Nephron (organoid): ENCODE measurements at regions not wholly inside any gene's neighbourhood (a gene's known extent, or its start where the extent isn't known, plus 50 kb on each side); places are given as distances from the start of the nearest gene placed in this dataset.

Source experiments
- H3K27ac Mint-ChIP-seq, 3 experiments: 2 replicates each; pipeline ENCODE4 v1.8.0; 2020; ENCODE audit warnings: mixed read lengths in 3 of 3, mild to moderate bottlenecking in 2 of 3, moderate library complexity in 1 of 3
- H3K27me3 Mint-ChIP-seq: 2 replicates; pipeline ENCODE4 v1.8.0; 2021; ENCODE audit warnings: low read depth, mild to moderate bottlenecking, moderate library complexity, mixed read lengths
- H3K36me3 Mint-ChIP-seq: 2 replicates; pipeline ENCODE4 v1.8.0; 2020; ENCODE audit warnings: low read depth, mixed read lengths
- H3K4me1 Mint-ChIP-seq: 2 replicates; pipeline ENCODE4 v1.8.0; 2020; ENCODE audit warnings: mixed read lengths
- H3K4me3 Mint-ChIP-seq, 3 experiments: 2 replicates each; pipeline ENCODE4 v1.8.0; 2020; ENCODE audit warnings: mild to moderate bottlenecking in 3 of 3, mixed read lengths in 3 of 3, moderate library complexity in 2 of 3
- H3K9me3 Mint-ChIP-seq: 2 replicates; pipeline ENCODE4 v1.8.0; 2020; ENCODE audit warnings: mixed read lengths
- CTCF ChIP-seq, 3 experiments: fragments of 200-600 bp; sonication (generic); IDR thresholded peaks; one replicate each; pipeline ENCODE4 v1.5.0; 2021; ENCODE audit warnings: antibody characterized with exemption in 3 of 3; ENCODE audit not compliant: unreplicated experiment in 3 of 3

GRCh38 chr20:60256811-60257210 is 298.6 kb downstream of the CDH26 start:
- Mint-ChIP-seq H3K27ac (no peak overlapping the region), H3K27me3 (peaks cover 57% of the 10 kb centered on the region), H3K4me1 (peaks cover 8% of the 10 kb centered on the region), H3K4me3 (no peak overlapping the region), H3K9me3 (no peaks in the 10 kb centered on the region), H3K36me3 (no peaks in the 10 kb centered on the region)
- no peak for TF ChIP-seq CTCF (IDR thresholded peaks at IDR 0.05; ENCODE audit: unreplicated experiment in 3 of 3)

GRCh38 chr20:60257671-60258070 is 299.4 kb downstream of the CDH26 start:
- no peak overlapping the region for H3K27ac Mint-ChIP-seq
- peaks cover 8% of the 10 kb centered on the region for H3K4me1 Mint-ChIP-seq
- TF ChIP-seq CTCF (IDR thresholded peaks at IDR 0.05; ENCODE audit: unreplicated experiment in 3 of 3), result no peak
- H3K36me3 Mint-ChIP-seq, result no peaks in the 10 kb centered on the region
- H3K27me3 Mint-ChIP-seq, result peaks cover 57% of the 10 kb centered on the region
- no peak overlapping the region for H3K4me3 Mint-ChIP-seq
- H3K9me3 Mint-ChIP-seq, result no peaks in the 10 kb centered on the region

- H3K27ac Mint-ChIP-seq, result no peak overlapping the region
- H3K9me3 Mint-ChIP-seq, result no peaks in the 10 kb centered on the region
- H3K27me3 Mint-ChIP-seq, result peaks cover 57% of the 10 kb centered on the region
- no peak overlapping the region for H3K4me3 Mint-ChIP-seq
- no peak for TF ChIP-seq CTCF (IDR thresholded peaks at IDR 0.05; ENCODE audit: unreplicated experiment in 3 of 3)
- H3K4me1 Mint-ChIP-seq, result peaks cover 8% of the 10 kb centered on the region
- no peaks in the 10 kb centered on the region for H3K36me3 Mint-ChIP-seq
Observed at GRCh38 chr20:60258255-60258863, 300.1 kb downstream of the CDH26 start.

- no peaks in the 10 kb centered on the region for H3K9me3 Mint-ChIP-seq
- H3K4me1 Mint-ChIP-seq, result peaks cover 24% of the 10 kb centered on the region
- H3K4me3 Mint-ChIP-seq, result no peak overlapping the region
- H3K36me3 Mint-ChIP-seq, result no peaks in the 10 kb centered on the region
- H3K27ac Mint-ChIP-seq, result no peak overlapping the region
- H3K27me3 Mint-ChIP-seq, result peaks cover 46% of the 10 kb centered on the region
- TF ChIP-seq CTCF (IDR thresholded peaks at IDR 0.05; ENCODE audit: unreplicated experiment in 3 of 3), result no peak
Observed at GRCh38 chr20:60261333-60261732, 303.1 kb downstream of the CDH26 start.

- H3K27me3 Mint-ChIP-seq, result peaks cover 37% of the 10 kb centered on the region
- H3K36me3 Mint-ChIP-seq, result no peaks in the 10 kb centered on the region
- no peak overlapping the region for H3K4me3 Mint-ChIP-seq
- H3K27ac Mint-ChIP-seq, result no peak overlapping the region
- TF ChIP-seq CTCF (IDR thresholded peaks at IDR 0.05; ENCODE audit: unreplicated experiment in 3 of 3), result peak; percentile 31 to 52 (median 35)
- no peaks in the 10 kb centered on the region for H3K9me3 Mint-ChIP-seq
- peaks cover 24% of the 10 kb centered on the region for H3K4me1 Mint-ChIP-seq
Observed at GRCh38 chr20:60262967-60263603, 304.9 kb downstream of the CDH26 start.
